ENCODE measurements at regions not wholly inside any gene's neighbourhood (a gene's known extent, or its start where the extent isn't known, plus 50 kb on each side); places are given as distances from the start of the nearest gene placed in this dataset.

DNA sequence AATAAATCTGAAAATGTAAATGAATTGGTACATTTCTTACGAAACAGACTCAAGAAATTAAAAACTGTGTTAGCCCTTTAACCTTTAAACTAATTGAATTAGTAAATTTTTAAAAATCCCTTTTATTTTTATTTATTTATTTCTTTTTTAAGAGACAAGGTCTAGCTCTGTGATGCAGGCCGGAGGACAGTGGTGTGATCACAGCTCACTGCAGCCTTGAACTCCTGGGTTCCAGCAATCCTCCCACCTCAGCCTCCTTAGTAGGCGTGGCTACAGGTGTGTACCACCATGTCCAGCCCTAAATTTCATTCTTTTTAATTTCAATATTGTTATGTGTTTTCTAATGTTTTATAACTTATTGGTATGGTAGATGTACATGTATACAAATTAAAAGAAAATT is 72.6 kb downstream of the MYEOV start:
- DNase-seq, result no peak

DNA sequence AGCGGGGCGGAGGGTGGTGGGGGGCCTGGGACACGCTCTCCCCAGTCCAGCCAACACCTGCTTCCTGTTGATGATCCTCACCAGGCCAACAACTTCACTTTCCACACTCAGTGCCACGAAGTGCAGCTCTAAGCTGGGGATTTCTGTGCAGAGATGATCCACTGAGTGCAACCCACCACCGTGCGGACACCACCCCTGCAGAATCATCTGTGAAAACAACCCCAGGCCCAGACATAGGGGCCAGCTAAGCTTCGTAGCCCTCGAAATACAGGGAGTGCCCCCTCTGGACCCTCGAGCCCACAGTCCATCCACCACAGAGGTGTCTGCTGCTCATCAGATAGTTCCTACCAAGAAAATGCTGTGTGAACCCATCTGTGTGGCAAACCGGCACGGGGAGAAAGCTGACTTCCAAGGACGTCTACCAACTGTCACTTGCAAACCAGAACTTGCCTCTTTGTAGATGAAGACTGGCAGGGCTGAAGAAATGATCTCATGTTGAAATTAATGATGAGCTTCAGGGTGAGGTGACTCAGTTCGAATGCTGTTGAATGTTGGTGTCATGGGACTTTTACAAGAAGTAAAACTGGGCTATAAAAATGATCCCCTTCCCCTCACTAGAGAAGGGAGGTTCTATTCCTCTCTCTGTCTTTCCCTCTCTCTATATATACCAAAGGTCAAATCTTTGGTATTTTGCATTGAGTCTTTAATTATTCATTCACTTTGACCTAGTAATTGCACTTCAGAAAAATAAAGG is 73.4 kb downstream of the MYEOV start:
- no peak for DNase-seq

DNA sequence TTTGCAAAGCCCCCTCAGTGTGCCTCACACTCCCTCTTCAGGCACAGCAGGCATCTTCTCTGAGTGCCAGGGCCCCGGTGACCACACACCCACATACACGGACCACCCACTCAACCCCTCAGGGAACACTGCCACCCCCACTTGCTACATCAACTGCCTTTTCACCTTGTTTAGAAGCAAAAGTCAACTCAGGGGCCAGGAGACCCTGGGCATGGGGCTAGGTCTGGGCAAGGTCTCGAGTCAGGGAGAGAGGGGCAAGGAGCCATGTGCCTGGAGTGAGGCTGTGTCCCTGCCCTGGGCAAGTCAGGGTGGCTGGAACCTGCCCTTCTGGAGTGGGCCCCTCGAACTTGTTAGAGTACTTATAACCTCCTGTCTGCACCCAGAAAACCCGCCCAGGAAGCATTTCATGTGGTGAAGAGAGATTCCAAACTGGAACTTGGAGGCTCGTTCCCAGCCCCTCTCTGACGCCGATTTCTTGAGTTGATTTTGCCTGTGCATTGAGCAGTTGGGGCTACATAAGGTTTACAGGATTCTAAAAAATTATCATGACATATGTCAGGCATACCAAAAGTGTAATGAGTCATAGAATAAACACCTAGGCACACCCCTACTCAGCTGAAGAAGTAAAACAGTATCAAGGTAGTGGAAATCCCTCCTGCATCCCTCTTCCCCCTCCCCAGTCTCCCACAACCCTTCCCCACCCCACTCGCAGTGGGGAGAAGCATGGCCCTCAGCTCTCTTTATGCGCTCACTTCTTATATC is 74.3 kb downstream of the MYEOV start:
- no peak for DNase-seq

DNA sequence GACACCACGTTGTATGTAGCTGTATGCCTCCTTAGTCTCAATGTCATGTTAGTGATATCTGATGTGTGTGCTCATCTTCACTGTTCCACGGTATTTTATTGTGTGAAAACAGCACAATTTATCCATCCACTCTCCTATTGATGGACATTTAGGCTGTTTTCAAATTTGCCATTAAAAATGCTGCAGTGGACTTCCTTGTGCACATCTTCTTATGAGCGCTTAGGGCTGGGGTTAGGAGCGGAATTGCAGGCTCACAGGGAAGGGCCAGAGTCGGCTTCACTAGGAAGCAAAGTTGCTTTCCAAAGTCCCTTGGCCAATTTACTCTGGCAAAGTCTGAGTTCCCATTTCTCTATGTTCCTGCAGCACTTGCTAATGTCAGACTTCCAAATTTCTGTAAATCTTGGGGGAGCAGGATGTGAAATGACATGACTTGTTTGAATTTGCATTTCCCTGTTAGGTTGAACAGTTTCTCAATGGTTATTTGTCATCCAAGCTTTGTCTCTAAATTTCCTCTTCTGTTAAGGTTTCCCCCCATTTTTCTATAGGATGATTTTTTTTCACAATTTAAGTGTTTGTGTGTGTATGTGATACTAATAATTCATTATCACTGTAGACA is 75.4 kb downstream of the MYEOV start:
- no peak for DNase-seq

DNA sequence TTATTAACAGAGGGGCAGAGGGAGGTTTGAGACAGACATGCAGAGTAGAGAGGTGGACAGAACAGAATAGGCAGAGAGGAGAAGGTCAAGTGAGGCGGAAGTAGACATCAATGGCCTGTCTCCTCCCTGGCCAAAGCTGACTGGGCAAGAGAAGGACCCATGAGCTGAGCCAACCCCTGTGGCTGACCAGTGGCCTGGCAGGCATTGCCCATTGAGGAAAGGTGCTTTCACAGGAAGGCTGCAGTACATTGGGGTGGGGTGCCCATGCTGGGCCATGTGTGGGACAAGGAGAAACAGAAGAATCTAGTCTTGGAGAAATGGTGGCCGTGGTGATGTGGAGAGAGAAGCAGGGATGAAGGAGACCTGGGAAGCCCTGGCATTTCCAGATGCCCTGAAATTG is 76.0 kb downstream of the MYEOV start:
- DNase-seq, result no peak

DNA sequence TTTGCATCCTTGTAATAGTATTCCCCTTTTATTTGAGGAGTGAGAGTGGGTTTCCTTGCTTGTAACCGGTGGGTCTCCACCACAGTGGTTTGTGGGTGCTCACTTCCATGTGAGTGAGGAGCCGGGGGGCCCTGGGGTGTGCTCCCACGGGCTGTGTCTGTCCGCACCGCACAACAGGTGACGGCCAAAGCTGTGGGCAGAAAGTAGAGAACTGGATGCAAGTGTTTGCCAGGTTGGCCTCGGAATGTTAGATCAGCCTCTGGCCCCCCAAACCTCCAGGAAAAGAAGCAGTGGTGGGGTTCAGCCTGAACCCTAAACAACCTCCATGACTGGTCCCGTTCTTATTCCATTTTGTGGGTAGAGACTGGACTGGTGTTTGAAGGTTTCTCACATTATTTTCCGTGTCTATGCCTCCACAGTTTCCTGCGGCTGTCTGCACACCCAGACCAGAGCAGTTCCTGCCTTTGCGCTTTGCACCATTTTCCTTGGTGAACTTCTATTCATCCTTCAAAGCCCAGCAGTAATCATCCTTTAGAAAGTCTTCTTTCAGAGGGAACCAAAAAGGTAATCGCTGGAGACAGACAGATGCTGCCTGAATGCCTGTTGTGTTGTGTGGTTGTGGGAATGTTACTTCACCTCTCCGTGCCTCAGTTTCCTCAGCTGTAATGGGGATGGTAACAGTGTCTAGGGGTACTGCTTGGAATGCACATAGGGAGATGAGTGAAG is 77.2 kb downstream of the MYEOV start:
- DNase-seq, result no peak

DNA sequence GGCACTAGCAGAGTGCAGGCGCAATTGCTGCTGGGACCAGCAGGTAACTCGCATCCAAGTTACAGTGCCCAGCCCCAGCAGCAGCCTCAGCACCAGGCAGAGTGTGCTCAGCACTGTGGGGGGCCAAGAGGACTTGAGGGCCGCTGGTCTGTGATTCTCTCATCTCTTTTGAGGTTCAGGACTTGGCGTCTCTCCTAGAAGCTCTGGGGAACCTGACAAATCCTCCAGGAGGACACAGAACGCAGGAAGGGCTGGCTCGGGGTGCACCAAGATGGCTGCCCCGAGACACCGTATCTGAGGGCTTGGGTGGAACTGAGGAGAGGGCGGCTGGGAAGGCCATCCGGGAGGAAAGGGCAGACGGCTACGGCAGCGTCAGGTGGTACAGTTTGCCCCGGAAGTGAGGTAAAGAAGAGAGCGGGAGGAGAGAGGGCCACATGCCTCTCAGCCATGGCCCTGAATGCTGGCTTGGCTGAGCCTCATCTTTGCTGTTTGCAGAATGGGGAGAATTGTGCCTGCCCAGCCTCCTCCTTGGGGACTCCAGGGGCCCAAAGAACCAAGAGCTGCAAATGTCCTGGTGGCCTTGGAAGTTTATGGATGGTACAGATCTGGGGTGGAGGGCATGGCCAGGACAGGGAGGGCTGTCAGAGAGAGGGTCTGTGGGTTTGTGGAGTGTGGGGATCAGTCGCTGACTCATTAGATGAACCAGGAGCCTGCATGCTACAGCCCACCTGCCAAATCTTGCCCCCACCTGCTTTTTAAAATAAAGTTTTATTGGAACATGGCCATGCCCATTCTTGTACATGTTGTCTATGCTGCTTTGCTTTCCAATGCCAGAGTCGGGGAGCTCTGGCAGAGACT is 78.0 kb downstream of the MYEOV start:
- DNase-seq, result no peak

DNA sequence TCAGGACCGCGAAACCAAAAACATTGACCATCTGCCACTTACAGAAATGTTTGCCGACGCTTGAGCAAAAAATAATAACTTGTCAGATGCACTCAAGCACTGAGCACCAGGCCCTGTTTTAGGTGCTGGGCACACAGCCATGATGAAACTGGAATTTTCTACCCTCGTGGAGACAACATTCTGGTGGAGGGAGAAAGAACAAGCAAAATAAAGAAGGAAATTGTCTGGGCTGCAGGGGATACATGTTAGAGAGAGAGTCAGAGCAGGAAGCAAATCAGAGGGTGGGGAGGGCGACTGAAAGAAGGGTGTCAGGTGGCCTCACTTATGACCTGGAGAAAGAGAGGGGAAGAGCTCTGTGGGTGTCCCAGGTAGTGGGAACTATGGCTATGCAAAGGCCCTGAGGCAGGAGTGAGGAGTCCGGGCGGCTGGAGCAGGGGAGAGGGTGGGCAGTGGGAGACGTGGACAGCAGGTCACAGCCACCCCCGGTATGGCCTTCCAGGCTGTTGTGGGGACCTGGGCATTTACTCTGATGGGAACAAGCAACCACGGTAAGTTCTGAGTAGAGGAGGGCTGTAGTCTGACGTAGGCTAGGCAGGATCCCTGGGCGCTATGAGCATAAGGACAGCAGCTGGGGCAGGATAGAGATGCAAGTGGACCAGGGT is 78.8 kb downstream of the MYEOV start:
- DNase-seq, result no peak

DNA sequence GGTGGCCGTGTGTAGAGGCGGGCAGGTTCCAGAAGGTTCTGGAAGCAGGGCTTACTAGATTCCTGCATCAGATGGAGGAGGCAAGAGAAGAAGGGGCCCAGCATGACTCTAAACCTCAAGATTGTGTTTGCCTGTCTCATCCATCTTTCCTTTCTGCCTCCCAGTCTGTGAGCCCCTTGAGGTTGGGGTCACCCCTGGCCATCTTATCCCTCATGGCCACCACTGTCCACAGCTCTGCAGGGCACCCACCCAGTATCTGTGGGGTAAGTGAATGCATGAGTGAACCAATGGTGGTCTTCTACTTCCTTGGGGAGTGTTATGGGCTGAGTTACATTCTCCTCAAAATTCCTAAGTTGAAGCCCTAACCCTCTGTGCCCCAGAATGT is 79.3 kb downstream of the MYEOV start:
- DNase-seq, result no peak

DNA sequence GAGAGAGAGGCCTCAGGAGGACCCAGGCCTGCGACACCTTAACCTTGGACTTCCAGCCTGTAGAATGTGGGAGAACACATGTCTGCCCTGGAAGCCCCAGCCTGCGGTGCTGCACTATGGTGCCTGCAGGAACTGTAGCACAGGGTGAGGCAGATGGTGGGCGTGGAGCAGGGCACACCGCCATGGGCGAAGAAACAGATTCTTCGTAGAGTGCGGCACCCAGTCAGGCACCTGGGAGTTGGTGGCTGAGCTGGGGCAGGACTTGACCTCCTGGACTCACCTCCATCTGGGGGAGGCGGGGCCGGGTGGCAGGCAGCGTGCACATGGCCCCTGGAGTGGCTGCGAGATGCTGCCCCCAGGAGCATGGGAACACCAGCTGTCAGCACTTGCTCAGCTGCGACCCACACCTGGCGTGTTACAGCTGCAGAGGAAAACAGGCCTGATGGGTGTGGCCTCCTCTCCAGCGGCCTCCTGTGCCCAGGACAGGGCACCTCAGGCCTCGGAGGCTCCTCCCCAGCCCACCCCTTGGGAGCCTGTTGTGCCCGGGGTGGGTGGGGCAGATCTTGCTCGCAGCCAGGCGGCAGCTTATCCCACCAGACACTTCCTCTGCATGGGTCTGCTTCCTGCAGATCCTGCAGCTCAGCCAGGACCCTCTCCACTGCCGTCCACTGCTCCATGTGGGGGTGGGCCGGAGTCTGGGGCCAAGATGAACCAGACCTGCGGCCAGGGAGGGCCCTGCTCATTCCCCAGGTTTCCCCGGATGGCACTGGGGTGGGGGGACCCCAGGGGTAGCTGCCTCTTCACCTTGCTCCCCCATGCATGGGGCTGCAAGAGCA is 80.4 kb downstream of the MYEOV start:
- no peak for DNase-seq

DNA sequence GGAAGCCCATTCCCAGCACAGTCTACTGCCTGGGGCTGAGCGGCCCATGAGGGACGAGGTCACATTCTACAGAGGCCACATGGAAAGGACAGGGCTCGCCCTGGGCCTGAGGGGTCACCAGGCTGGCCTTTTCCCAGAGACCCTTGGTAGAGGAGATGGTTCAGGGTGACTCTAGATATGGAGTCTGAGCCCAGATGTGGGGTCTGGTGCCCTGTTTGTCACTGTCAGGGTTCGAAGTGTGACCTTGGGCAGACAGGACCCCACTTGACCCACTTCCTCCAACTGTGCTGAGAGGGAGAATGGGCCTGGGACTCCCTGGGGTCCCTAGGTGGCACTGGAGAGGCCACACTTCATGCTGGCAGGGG is 81.0 kb downstream of the MYEOV start:
- DNase-seq, result no peak

DNA sequence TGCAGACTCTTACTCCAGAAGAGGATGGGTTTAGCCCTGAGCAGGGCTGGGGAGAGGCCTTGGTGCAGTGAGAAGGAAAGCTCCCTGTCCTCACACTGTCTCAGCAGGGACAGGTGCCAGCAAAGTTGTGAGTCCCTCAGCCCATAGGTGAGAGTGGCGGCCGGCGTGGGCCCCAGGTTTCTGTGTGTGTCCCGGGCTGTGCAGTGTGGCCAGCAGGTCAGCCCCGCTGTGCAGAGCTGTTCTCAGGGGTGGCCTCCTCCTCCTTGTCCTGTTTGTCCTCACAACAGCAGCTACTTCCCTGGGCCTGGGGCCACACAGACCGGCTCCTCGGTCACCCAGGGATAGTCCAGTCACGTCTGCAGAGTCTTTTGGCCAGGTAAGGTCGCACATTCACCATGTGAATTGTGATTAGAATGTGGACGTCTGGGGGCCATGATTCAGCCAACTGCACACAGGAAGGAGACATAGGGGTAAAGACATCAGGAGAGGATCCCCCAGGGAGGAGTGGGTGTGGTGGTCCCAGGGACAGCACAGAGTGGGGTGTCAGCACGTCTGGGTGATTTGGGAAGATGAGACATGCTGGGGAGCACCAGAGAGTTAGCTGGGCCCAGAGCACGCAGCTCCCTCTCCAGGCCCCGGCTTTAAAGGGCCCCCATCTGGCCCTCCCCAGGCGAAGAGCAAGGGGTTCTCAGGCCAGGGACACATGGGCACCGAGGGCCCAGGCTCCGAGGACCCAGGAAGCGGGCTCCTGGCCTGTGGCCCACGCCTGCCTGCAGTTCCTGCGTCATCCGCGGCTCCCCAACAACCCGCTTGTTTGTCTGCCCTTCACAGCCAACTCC is 81.6 kb downstream of the MYEOV start:
- DNase-seq, result no peak

DNA sequence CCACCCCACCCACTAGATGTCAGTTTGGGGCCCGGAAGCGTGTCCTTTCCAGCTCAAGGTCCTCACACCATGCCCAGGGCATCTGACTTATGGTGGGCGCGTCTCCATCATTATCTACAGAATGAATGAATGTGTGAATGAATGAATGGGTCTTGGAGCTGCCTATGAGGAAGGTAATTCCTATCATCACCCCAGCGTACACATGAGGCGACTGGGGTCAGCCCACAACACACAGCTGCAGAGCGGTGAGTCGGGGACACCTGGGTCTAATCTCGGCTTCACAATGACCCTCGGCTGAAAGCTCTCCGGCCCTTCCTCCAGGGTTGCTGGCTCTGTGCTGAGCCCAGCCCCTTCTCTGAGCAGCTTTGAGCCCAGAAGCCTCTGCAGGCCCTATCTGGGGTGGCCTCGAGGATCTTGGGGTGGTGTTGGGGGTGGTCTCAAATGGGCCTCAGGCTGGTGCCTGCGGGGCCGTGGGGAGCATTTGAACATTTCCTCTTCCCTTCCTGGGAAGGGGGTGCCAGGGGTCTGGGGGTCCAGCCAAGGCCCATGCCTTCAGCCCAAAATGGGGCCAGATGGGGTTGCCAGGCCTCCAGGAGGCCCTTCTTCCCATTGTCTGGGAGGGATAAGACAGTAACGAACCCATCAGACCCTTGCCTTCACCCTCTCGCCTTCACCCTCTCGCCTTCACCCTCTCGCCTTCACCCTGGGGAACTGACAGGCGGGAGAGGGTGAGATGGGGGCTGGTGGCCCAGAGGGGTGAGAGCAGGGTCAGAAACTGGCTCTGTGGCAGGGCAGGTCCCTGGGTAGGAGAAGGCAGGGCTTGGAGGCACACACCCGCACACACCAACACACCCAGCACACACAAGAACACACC is 82.4 kb downstream of the MYEOV start:
- no peak for DNase-seq

DNA sequence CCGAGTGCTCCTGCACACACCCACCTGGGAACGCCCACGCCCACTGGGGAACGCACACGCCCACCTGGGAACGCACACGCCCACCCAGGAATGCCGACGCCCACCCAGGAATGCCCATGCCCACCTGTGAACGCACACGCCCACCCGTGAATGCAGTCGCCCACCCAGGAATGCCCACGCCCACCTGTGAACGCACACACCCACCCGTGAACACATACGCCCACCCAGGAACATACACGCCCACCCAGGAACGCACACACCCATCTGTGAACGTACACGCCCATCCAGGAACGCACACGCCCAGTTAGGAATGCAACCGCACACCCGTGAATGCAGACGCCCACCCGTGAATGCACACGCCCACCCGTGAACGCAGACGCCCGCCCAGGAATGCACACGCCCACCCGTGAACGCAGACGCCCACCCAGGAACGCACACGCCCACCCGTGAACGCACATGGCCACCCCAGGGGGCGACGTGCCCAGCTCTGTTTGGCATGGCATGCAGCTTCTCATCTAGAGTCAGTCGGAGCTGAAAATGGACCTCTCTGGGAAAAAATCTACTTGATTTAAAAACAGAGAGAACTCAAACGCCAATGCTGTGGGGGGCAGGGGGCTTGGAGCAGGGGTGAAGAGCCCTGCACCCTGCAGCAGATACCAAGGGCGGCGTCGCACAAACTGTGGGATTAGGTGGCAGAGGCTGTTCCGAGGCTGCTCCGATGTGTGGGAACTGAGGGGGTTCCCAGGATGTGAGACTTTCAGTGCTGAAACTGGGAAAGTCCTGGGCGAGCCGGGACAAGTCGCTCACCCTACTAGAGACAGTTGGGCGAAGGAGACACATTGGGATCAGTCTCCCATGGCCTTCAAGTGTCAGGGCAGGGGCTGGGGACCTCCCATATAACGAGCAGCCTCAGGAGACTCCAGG is 83.3 kb downstream of the MYEOV start:
- DNase-seq, result no peak

DNA sequence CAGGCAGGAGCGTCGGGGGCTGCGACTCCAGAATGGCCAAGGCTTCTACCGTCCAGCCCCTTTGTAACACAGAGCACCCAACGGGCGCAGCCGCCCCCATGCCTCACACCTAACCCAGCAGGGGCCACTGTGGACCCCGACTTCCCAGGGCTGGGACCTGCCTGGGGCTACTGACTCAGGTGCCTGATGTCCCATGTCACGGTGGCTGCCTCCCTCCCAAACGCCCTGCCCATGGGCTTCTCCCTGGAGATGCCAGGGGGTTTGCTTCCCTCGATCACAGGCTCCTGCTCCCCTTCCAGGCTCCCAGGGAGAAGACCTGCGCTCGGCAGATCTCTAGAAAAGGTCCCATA is 84.0 kb downstream of the MYEOV start:
- DNase-seq, result no peak

DNA sequence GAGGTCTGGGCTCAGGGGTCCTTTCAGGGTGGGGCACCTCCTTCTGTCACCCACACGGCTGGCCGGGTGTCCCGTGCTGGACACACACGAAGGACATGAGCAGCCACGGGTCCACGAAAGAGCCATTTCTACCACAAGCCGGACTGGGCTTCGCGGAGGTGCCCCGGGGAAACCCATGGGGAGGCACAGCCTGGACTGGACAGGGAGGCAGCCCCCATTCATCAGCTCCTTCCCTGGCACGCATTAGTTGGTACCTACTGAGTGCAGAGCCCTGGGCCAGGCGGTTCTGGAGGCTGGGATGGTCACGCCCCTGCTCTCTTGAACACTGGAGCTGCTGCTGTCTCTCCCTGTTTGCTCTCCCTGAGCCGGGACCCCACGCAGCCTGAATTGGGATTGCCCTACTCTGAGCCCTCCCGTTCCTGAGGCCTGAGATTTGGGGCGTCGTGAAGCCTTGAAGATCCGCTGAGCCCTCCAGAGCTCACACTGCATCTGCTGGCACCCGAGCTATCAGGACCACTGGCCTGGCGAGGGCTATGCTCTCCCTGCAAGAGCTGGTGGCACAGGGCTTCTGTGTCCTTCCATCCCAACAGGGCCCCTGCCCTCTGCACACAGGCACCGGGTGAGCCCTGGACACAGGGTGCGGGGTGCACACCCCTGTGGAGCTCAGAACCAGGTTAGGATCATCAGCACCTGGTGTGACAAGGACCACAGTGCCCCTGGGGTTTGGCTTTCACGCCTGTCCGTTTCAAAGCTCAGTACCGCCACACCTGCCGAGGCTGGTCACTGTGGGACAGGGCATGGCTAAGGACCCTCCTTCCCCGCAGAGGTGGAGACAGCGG is 84.6 kb downstream of the MYEOV start:
- DNase-seq, result no peak

DNA sequence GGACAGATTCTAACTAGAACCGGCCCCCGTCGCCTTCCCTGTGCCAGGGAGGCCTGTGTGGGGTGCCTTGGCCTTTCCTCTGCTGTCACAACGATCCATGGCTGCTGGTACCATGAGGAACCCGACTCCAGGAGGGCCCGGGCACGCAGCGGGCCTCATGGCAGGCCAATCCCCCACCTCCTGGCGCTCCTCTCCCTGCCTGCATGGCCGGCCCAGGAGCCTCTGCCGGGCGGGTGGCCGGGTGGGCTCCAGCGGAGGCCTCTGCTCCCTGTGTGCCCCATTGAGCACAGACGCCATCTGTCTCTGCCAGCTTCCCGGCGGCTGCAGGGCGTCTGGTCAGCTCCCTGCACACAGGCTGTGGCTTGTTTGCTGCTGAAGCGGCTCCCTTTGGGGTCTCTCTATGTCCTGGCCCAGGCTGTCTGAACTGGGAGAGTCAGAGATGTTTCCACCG is 86.5 kb downstream of the MYEOV start:
- no peak for DNase-seq

Data from NCI-H1092 (cell line).